ENCODE measurements at regions not wholly inside any gene's neighbourhood (a gene's known extent, or its start where the extent isn't known, plus 50 kb on each side); places are given as distances from the start of the nearest gene placed in this dataset.

GRCh38 chr12:127214186-127214585 is 1052.8 kb upstream of the TMEM132C start:
- DNase-seq (ENCODE audit: low read depth): no peak

GRCh38 chr12:127223011-127223410 is 1044.0 kb upstream of the TMEM132C start:
- no peak for DNase-seq (ENCODE audit: low read depth)

- DNase-seq (ENCODE audit: low read depth): no peak
Measured at GRCh38 chr12:127223731-127224130, 1043.2 kb upstream of the TMEM132C start.

- no peak for DNase-seq (ENCODE audit: low read depth)
Measured at GRCh38 chr12:127230843-127231260, 1036.1 kb upstream of the TMEM132C start.

GRCh38 chr12:127231371-127231770 is 1035.6 kb upstream of the TMEM132C start:
- DNase-seq (ENCODE audit: low read depth): no peak

GRCh38 chr12:127233016-127233415 is 1034.0 kb upstream of the TMEM132C start:
- DNase-seq (ENCODE audit: low read depth): no peak

- no peak for DNase-seq (ENCODE audit: low read depth)
Measured at GRCh38 chr12:127235761-127236160, 1031.2 kb upstream of the TMEM132C start.

GRCh38 chr12:127236491-127236890 is 1030.5 kb upstream of the TMEM132C start:
- no peak for DNase-seq (ENCODE audit: low read depth)

- no peak for DNase-seq (ENCODE audit: low read depth)
Measured at GRCh38 chr12:127237151-127237550, 1029.8 kb upstream of the TMEM132C start.

- no peak for DNase-seq (ENCODE audit: low read depth)
Measured at GRCh38 chr12:127238107-127238506, 1028.9 kb upstream of the TMEM132C start.

- no peak for DNase-seq (ENCODE audit: low read depth)
Measured at GRCh38 chr12:127239781-127240180, 1027.2 kb upstream of the TMEM132C start.

GRCh38 chr12:127240249-127240929 is 1026.6 kb upstream of the TMEM132C start:
- no peak for DNase-seq (ENCODE audit: low read depth)

GRCh38 chr12:127241072-127241817 is 1025.7 kb upstream of the TMEM132C start:
- no peak for DNase-seq (ENCODE audit: low read depth)

GRCh38 chr12:127245009-127245408 is 1022.0 kb upstream of the TMEM132C start:
- no peak for DNase-seq (ENCODE audit: low read depth)

- no peak for DNase-seq (ENCODE audit: low read depth)
Measured at GRCh38 chr12:127245437-127245836, 1021.5 kb upstream of the TMEM132C start.

- DNase-seq (ENCODE audit: low read depth): no peak
Measured at GRCh38 chr12:127247937-127248336, 1019.0 kb upstream of the TMEM132C start.

GRCh38 chr12:127249428-127249827 is 1017.5 kb upstream of the TMEM132C start:
- DNase-seq (ENCODE audit: low read depth): no peak

GRCh38 chr12:127253797-127254327 is 1013.1 kb upstream of the TMEM132C start:
- DNase-seq (ENCODE audit: low read depth): no peak

GRCh38 chr12:127254420-127254955 is 1012.5 kb upstream of the TMEM132C start:
- no peak for DNase-seq (ENCODE audit: low read depth)

- no peak for DNase-seq (ENCODE audit: low read depth)
Measured at GRCh38 chr12:127257366-127257935, 1009.5 kb upstream of the TMEM132C start.

GRCh38 chr12:127260531-127260930 is 1006.4 kb upstream of the TMEM132C start:
- no peak for DNase-seq (ENCODE audit: low read depth)

GRCh38 chr12:127260999-127261398 is 1006.0 kb upstream of the TMEM132C start:
- no peak for DNase-seq (ENCODE audit: low read depth)

GRCh38 chr12:127262615-127263014 is 1004.4 kb upstream of the TMEM132C start:
- DNase-seq (ENCODE audit: low read depth): no peak
